ENCODE measurements at regions not wholly inside any gene's neighbourhood (a gene's known extent, or its start where the extent isn't known, plus 50 kb on each side); places are given as distances from the start of the nearest gene placed in this dataset.

GRCh38 chr5:96045888-96046287 is 84.2 kb upstream of the ELL2 start:
- no peak overlapping the region for H3K27ac ChIP-seq (ENCODE audit: low read depth in 2 of 2, low read length in 1 of 2)
- H3K9me3 ChIP-seq = no peaks in the 10 kb centered on the region
- no peaks in the 10 kb centered on the region for H3K9me2 ChIP-seq
- H2AFZ ChIP-seq (ENCODE audit: low read depth) = no peak overlapping the region
- H3K4me2 ChIP-seq = no peak overlapping the region
- H3K36me3 ChIP-seq (replicated peaks in 1 of 2; ENCODE audit: control insufficient read depth in 1 of 2, insufficient read depth in 2 of 2, low read length in 1 of 2) = no peaks in the 10 kb centered on the region
- no peak overlapping the region for H3K9ac ChIP-seq
- H3K27me3 ChIP-seq (ENCODE audit: insufficient read depth) = no peaks in the 10 kb centered on the region
- TF ChIP-seq MAX (IDR thresholded peaks at IDR 0.05; ENCODE audit: low read depth) (no peak), TAF1 (IDR thresholded peaks at IDR 0.05; ENCODE audit: borderline replicate concordance, low read depth, low read length) (no peak), MXI1 (IDR thresholded peaks at IDR 0.05; ENCODE audit: low read depth, low read length) (no peak), FOXM1 (IDR thresholded peaks at IDR 0.05; ENCODE audit: low read depth) (no peak), EZH2phosphoT487 (IDR thresholded peaks at IDR 0.05; ENCODE audit: borderline replicate concordance, low read depth) (no peak), SMC3 (IDR thresholded peaks at IDR 0.05; ENCODE audit: low read depth, low read length) (no peak), NRF1 (IDR thresholded peaks at IDR 0.05; ENCODE audit: low read depth, low read length) (no peak), ELF1 (IDR thresholded peaks at IDR 0.05) (no peak), RCOR1 (IDR thresholded peaks at IDR 0.05; ENCODE audit: low read length) (no peak), FOXJ3 (CRISPR knock-in tag; IDR thresholded peaks at IDR 0.05) (no peak), RAD21 (IDR thresholded peaks at IDR 0.05; ENCODE audit: low read length) (no peak), YY1 (IDR thresholded peaks at IDR 0.05; ENCODE audit: low read depth) (no peak), RFX5 (IDR thresholded peaks at IDR 0.05; ENCODE audit: low read length) (no peak), GATA2 (CRISPR knock-in tag; IDR thresholded peaks at IDR 0.05) (no peak), REST (IDR thresholded peaks at IDR 0.05; ENCODE audit: low read depth, low read length) (no peak), FOSL2 (IDR thresholded peaks at IDR 0.05; ENCODE audit: borderline replicate concordance, low read depth) (no peak)
- TF ChIP-seq, protein P1, sequence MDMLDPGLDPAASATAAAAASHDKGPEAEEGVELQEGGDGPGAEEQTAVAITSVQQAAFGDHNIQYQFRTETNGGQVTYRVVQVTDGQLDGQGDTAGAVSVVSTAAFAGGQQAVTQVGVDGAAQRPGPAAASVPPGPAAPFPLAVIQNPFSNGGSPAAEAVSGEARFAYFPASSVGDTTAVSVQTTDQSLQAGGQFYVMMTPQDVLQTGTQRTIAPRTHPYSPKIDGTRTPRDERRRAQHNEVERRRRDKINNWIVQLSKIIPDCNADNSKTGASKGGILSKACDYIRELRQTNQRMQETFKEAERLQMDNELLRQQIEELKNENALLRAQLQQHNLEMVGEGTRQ (IDR thresholded peaks at IDR 0.05; ENCODE audit: borderline replicate concordance, low read depth, low read length) = no peak
- ChIA-PET CTCF (no interaction called here), POLR2A (no interaction called here)
- no peaks in the 10 kb centered on the region for H4K20me1 ChIP-seq (ENCODE audit: insufficient read depth)
- no peak overlapping the region for H3K4me3 ChIP-seq (ENCODE audit: low read depth in 2 of 2, low read length in 1 of 2)
- WGBS (ENCODE audit: low lambda C conversion rate) = 78% methylated on average over 5 of the region's 5 CpGs
- no peaks in the 10 kb centered on the region for H3K79me2 ChIP-seq (ENCODE audit: insufficient read depth)
- peaks cover 2% of the 10 kb centered on the region for H3F3A ChIP-seq (replicated peaks; ENCODE audit: insufficient read depth)
- DNase-seq = no peak
- peaks cover 0 to 16% of the 10 kb centered on the region in 2 experiments; a peak in 2 of 4 replicates for H3K4me1 ChIP-seq (ENCODE audit: control insufficient read depth in 1 of 2, insufficient read depth in 2 of 2, low read depth in 1 of 2, low read length in 1 of 2)

All from SK-N-SH (cell line).